OCI-LY7 (cell line): ENCODE measurements at regions not wholly inside any gene's neighbourhood (a gene's known extent, or its start where the extent isn't known, plus 50 kb on each side); places are given as distances from the start of the nearest gene placed in this dataset.

Experiments
- EZH2phosphoT487 ChIP-seq: fragments of 200-600 bp; sonication (generic); IDR thresholded peaks from 2 replicates; pipeline ENCODE4 v1.6.1; 2018; ENCODE audit warnings: low read depth, borderline replicate concordance, mild to moderate bottlenecking, mixed run types, antibody characterized with exemption, low read length, moderate library complexity, mixed read lengths
- TF ChIP-seq, protein P1 (sequence below): fragments of 200-600 bp; sonication (generic); conservative IDR thresholded peaks from 2 replicates; pipeline ENCODE4 v1.5.1; 2014; ENCODE audit warnings: mild to moderate bottlenecking, antibody characterized with exemption, low read length, moderate library complexity, mixed read lengths

DNA sequence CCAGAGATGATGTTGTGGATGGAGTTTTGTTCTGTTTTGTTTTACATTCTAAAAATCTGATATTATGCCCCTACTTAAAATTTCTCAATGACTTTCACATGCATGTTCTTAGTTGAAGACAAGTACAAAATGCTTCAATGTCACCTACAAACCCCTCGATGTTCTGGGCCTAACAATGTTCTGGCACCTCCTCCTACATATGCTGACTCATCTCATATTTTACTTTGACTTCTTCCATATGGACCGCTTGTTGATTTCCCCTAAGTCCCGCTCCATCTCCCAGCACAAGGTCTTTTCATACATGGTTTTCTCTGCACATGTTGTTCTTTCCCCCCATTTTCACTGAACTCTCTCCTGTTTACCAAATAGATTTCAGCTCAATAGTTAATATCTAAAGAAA lies 441.4 kb downstream of the CNTN6 start:
- TF ChIP-seq, protein P1, sequence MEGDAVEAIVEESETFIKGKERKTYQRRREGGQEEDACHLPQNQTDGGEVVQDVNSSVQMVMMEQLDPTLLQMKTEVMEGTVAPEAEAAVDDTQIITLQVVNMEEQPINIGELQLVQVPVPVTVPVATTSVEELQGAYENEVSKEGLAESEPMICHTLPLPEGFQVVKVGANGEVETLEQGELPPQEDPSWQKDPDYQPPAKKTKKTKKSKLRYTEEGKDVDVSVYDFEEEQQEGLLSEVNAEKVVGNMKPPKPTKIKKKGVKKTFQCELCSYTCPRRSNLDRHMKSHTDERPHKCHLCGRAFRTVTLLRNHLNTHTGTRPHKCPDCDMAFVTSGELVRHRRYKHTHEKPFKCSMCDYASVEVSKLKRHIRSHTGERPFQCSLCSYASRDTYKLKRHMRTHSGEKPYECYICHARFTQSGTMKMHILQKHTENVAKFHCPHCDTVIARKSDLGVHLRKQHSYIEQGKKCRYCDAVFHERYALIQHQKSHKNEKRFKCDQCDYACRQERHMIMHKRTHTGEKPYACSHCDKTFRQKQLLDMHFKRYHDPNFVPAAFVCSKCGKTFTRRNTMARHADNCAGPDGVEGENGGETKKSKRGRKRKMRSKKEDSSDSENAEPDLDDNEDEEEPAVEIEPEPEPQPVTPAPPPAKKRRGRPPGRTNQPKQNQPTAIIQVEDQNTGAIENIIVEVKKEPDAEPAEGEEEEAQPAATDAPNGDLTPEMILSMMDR, result no peak
- no peak for TF ChIP-seq EZH2phosphoT487
